DMS 273 treated with DMSO at 0.1 percent for 48 hours (cell line): ENCODE measurements at regions not wholly inside any gene's neighbourhood (a gene's known extent, or its start where the extent isn't known, plus 50 kb on each side); places are given as distances from the start of the nearest gene placed in this dataset.

Experiments used
- DNase-seq: peaks from one replicate; lab custom pipeline; 2025; lab: John Stamatoyannopoulos, UW

GRCh38 chr13:65034266-65034665 is 2195.9 kb downstream of the PCDH9 start:
- DNase-seq = no peak

- no peak for DNase-seq
Observed at GRCh38 chr13:65032825-65033224, 2197.3 kb downstream of the PCDH9 start.

- DNase-seq = no peak
Observed at GRCh38 chr13:65028101-65028500, 2202.0 kb downstream of the PCDH9 start.

- no peak for DNase-seq
Observed at GRCh38 chr13:65026505-65026904, 2203.6 kb downstream of the PCDH9 start.

- DNase-seq = no peak
Observed at GRCh38 chr13:65011378-65011777, 2218.8 kb downstream of the PCDH9 start.

DNA sequence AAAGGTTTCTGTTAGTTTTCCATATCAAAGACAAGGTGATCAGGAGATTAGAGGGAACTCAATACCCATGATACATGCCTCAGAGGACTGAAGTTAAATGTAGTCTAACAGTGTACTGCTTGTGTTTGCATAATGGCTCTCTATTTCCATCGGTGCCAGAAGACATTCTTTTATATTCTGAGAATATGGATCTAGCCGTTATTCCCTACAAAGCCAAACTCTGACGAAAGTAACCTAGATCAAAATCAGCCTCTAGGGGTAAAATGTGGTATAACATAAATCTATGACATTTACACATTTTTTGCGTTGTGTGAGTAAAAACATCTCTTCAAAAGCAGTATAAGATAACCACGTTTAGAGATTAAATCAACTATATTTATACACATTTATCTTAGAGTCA is 2232.7 kb downstream of the PCDH9 start:
- DNase-seq = no peak

DNA sequence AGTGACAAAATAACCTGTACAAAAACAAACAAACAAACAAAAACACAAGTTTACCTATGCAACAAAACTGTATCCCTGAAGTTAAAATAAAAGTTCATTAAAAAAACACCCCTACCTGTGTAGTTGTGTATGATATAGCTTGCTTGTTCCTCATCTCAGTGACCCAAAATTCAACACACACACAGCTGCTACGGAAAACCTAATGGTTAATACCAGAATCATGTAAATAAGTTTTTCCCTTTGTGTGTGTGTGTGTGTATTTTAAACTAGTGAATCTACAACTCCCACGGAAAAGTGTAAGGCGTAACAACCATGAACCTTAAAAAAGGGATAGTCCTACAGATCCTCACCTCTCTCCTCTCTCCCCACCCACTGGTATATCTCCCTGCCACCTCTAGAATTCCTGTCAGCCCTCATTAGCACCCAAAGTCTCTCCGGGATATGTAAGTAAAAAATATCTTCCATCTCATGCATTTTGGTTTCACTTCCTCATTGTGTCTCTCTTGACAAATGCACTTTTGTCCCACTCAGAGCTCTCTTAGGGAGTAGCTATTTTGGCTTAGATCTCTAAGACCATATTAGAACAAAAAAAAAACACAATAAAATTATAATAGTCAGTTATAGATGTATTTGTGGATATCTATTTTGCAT is 2236.5 kb downstream of the PCDH9 start:
- DNase-seq = no peak

DNA sequence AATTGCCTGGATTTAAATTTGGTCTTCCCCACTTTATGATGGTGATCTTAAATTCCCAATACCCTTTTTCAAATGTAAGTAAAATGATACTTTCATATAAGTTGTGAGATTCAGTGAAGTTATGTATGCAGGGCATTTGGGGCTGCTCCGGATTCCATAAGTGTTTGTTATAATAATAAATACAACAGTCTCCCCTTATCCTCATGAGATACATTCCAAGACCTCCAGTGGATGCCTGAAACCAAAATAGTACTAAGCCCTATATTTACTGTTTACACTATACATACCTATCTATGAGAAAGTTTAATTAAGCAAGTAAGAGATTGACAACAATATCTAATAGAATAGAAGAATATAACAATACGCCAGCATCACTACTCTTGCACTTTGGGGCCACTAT is 2237.8 kb downstream of the PCDH9 start:
- no peak for DNase-seq

DNA sequence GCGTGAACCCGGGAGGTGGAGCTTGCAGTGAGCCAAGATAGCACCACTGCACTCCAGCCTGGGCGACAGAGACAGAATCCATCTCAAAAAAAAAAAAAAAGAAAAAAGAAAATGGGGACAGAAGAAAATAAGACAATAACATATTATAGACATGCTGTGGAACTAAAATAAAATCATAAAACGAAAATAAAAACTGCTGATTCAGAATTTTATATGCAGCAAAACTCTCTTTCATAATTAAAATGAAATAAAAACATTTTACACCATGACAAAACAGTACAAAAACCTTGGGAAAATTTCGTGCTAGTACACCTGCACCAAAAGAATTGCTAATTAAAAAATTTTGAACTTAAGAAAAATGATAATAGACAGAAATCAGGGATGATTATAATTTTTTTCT is 2245.1 kb downstream of the PCDH9 start:
- no peak for DNase-seq

GRCh38 chr13:64962404-64962803 is 2267.7 kb downstream of the PCDH9 start:
- DNase-seq = no peak

- DNase-seq = no peak
Observed at GRCh38 chr13:64959276-64959675, 2270.9 kb downstream of the PCDH9 start.

GRCh38 chr13:64958106-64958505 is 2272.0 kb downstream of the PCDH9 start:
- DNase-seq = no peak

DNA sequence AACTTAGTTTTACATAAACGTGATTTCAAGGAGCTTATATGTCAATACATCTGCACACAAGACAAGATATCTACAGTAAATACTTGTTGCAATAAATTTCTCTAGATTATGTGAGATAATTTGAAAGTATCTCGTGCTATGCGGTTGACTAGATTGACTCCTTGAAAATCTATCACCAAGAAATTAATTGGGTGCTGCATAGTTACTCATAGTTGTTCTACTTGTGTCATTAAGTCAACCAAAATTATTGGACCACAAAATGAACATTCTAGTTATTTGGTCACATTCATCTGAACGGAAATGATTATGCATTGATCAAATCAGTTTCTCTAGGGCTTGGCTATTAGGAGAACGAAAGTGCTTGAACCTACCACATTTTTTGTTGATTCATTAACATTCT is 2291.5 kb downstream of the PCDH9 start:
- no peak for DNase-seq

DNA sequence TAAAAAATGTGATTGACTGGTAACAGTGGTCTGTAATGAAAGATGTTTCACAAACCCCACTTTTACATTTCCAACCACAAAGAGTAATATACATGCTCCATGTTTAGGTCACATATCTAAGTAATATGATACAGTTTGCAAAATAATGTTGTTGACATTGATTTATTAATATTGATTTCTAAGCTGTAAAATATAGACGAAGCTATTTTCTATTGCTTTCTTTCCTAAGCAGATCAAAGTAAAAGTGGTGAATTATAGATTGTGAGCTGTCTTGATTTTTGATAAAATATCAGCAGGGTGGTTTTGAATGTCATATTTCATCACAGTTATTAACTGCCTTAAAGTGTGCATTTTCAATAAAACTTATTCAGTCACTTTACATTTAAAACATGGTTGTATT is 2292.8 kb downstream of the PCDH9 start:
- DNase-seq = no peak

GRCh38 chr13:64936879-64937278 is 2293.3 kb downstream of the PCDH9 start:
- DNase-seq = no peak

GRCh38 chr13:64935441-64935840 is 2294.7 kb downstream of the PCDH9 start:
- no peak for DNase-seq

GRCh38 chr13:64934569-64935362 is 2295.4 kb downstream of the PCDH9 start:
- DNase-seq = no peak

DNA sequence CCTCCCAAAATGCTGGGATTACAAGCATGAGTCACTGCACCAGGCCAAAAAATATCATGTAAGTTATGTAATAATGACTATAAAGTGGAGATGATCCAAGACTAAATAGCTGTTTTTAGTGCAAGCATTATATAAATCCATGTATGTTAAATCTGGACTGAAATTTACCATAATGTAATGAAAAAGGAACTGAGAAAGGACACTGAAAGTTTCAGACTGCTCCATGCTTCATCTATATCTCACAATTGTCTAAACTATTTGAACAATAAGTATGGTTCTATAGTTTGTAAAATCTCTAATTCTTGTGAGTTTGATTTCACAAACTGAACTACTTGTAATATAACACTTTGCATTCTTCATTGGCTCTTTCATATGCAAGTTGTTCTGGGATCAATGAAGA is 2299.5 kb downstream of the PCDH9 start:
- no peak for DNase-seq

DNA sequence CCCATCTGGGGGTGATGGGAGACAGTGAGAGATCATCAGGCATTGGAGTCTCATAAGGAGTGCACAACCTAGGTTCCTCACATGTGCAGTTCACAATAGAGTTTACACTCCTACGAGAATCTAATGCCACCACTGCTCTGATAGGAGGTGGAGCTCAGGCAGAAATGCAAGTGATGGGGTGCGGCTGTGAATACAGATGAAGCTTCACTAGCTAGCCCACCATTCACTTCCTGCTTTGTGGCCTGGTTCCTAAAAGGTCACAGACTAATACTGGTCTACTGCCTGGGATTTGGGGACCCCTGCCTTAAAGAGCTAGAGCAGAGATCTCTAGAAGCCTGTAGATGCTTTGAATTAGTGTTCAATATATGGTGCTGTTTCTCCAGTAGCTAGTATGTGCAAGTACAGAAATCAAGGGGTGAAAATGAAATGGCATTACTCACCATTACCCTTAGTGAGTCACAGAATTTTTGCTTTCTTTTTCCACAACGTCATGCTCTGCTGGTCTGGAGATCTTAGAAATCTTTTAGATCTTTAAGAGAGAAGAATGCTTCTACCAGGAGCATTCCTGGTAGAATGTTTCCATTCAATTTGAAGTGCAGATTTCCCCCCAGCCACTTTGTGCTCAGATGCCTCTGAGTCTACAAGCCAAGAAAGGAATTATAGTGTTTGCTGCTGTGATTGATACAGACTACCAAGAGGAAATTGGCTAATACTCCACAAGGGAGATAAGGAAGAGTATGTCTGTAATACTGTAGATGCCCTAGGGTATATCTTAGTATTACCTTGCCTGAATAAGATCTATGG is 2301.2 kb downstream of the PCDH9 start:
- DNase-seq = no peak

DNA sequence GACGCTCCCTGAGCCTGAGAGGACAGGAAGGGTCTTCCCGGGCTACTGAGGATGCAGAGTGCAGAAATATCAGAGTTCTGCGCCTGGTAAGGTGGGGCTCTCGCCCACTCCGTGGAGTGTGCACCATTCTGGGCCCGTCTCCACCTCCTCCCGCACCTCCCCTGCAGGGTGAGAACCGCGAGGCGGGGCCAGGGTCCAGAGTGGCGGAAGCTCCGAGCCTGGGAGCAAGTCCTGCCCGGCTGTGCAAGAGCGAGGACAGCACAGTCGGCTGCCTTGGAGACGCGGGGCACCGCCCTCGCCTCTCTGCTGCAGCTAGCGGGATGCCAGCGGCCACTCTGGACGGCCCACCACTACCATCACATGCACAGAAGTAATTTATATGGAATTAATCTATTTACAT is 2304.4 kb downstream of the PCDH9 start:
- no peak for DNase-seq

GRCh38 chr13:64925284-64925683 is 2304.9 kb downstream of the PCDH9 start:
- no peak for DNase-seq

DNA sequence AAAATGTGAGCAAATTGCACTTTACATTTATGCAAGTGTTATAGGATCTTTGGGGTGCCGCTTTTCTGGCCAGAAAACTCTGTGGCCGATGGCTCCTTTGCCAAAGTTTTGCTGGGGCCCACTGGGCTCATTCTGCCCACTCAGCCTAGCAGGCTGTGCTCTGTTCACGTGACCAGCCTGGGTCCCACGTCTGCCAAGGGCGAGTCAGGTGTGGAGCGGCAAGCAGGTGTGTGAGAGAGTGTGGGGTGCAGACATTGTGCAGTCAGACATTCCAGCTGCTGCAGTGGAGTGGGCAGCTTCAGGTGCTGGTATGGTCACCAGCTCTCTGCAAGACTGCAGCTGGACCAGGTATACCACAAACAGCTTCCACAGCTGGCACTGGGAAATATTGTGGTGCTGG is 2305.7 kb downstream of the PCDH9 start:
- DNase-seq = no peak

- DNase-seq = no peak
Observed at GRCh38 chr13:64917566-64917965, 2312.6 kb downstream of the PCDH9 start.
